ENCODE measurements at regions not wholly inside any gene's neighbourhood (a gene's known extent, or its start where the extent isn't known, plus 50 kb on each side); places are given as distances from the start of the nearest gene placed in this dataset.

DNA sequence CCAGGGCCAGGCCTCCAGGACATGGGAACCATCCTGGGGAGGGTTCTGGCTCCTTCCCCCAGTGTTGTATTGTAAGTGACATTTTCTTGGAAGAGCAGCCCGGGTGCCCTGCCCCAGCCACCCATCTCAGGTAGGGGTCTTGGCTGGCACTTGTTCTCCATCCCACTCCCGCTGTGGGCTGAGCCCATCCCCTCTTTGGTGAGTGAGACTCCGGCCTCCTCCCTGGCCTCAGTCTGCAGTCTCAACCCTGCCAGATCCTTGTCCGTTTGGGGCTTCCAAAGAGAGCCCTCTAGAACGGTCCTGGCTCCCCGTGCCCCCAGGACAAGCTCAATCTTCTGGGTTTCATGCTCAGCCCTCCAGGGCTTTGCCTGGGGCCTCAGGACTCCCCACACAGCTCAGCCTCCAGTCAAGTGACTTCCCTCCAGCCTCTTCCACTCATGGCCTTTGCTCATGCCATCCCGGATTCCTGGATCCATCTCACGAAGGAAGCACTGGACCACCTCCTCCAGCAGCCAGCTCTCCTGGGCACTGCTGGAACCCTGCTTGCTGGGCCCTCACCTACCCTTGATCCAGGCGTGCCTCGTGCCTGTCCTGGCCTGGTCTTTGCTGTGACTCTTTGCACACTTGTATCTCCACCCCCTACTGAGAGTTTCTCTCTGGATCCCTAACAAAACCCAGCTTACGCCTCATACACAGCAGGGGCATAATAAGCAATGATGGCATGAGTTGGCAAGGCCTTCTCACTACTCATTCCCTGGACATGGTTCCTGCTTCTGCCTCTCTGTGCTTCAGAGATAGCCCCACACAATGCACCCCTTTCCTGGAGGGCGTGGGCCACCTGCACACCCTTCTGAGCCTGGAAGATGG is 297.4 kb upstream of the RTL1 start:
- H3K4me3 Mint-ChIP-seq = no peak overlapping the region
- ChIA-PET CTCF (no interaction called here), POLR2A (no interaction called here)
- peaks cover 11% of the 10 kb centered on the region for H3K9me3 Mint-ChIP-seq
- intact Hi-C loops (cut with micrococcal nuclease) = no loop called here
- H3K27ac Mint-ChIP-seq = no peak overlapping the region
- no peaks in the 10 kb centered on the region for H3K36me3 Mint-ChIP-seq (ENCODE audit: low read depth)
- ATAC-seq (no peak), DNase-seq (no peak)
- no peaks in the 10 kb centered on the region for H3K4me1 Mint-ChIP-seq (ENCODE audit: low read depth)
- TF ChIP-seq CTCF (IDR thresholded peaks at IDR 0.05) = no peak
- H3K27me3 Mint-ChIP-seq = no peaks in the 10 kb centered on the region

DNA sequence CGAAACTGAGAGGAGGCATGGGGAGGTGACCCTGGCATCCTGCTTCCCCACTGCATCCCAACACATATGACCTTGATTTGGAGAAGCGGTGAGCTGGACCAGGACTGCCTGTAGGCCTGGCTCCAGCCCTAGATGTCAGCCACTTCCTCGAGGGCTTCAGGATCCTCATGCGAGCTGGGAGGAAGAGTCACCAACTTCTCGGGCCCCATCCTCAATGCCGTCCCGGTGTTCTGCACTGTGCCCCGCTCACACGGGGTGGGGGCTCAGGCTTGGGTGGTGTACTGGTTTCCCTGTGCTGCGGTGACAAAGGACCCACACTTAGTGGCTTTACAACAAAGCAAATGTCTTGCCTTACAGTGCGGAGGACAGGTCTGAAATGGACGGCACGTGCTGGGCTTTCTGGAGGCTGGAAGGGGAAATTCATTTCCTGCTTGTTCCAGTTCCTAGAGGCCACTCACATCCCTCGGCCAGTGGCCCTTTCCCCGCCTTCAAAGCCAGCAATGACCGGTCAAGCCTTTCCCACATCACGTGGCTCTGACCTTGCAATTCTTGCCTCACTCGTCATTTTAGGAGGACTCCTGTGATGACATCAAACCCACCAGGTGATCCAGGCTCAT is 298.1 kb upstream of the RTL1 start:
- intact Hi-C loops (cut with micrococcal nuclease) = no loop called here
- Mint-ChIP-seq H3K4me1 (ENCODE audit: low read depth) (no peaks in the 10 kb centered on the region), H3K27me3 (no peaks in the 10 kb centered on the region), H3K36me3 (ENCODE audit: low read depth) (no peaks in the 10 kb centered on the region), H3K9me3 (peaks cover 17% of the 10 kb centered on the region), H3K27ac (no peak overlapping the region), H3K4me3 (no peak overlapping the region)
- DNase-seq (no peak), ATAC-seq (no peak)
- POLR2A ChIA-PET = no interaction called here
- no peak for TF ChIP-seq CTCF (IDR thresholded peaks at IDR 0.05)
- CTCF ChIA-PET = no interaction called here

DNA sequence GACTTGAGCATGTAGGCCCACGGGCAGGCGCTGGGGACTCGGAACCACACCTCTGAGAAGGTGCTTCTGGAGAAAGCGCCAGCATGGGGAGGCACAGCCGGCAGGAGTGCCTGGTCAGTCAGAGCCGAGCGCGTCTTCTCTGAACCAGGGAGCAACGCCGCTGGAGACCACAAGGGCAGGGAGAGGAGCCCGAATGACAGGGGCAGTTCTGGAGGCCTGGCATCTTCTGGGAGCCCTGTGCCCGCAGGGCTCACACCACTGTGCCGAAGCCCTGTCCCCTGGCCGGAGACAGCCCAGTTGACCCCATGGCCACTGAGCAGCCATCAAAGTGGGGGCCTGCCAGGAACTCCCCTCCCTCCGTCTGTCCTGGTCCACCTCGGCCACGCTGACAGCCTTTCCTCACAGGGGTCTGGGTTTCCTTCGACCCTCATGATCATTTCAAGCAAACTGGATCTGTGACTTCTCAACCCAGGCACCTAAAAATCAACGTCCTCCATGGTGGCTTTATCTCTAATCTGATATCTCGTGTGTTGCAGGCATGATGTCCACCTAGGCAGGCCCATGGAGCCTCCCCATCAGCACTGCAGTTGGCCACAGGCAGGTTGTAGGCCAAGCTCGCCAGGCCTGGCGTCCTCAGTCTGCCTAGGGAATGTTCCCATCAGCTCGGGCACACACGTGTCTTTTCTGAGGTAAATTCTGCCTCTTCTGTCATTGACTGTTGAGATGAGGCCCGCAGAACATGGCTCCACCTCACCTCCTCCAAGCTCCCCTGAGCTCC is 299.3 kb upstream of the RTL1 start:
- DNase-seq (no peak), ATAC-seq (no peak)
- Mint-ChIP-seq H3K27ac (no peak overlapping the region), H3K36me3 (ENCODE audit: low read depth) (no peaks in the 10 kb centered on the region), H3K4me3 (no peak overlapping the region), H3K4me1 (ENCODE audit: low read depth) (no peaks in the 10 kb centered on the region), H3K9me3 (peaks cover 23% of the 10 kb centered on the region), H3K27me3 (no peaks in the 10 kb centered on the region)
- ChIA-PET CTCF (no interaction called here), POLR2A (no interaction called here)
- no peak for TF ChIP-seq CTCF (IDR thresholded peaks at IDR 0.05)
- intact Hi-C loops (cut with micrococcal nuclease) = no loop called here

DNA sequence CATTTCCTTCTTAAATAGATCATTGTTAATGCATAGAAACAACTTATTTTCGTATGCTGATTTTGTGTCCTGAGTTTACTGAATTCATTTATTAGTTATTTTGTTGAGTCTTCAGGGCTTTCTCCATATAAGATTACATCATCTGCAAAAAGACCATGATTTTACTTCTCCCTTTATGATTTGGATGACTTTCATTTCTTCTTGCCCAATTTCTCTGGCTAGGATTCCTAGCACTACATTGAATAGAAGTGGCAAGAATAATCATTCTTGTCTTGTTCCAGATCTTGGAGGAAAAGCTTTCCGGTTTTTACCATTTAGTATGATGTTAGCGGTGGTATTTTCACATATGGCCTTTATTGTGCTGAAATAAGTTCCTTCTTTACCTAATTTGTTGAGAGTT is 303.0 kb upstream of the RTL1 start:
- H3K27ac Mint-ChIP-seq = no peak overlapping the region
- POLR2A ChIA-PET = no interaction called here
- no peak for ATAC-seq
- H3K36me3 Mint-ChIP-seq (ENCODE audit: low read depth) = peaks cover 4% of the 10 kb centered on the region
- H3K27me3 Mint-ChIP-seq = no peaks in the 10 kb centered on the region
- intact Hi-C loops (cut with micrococcal nuclease) = no loop called here
- no peaks in the 10 kb centered on the region for H3K4me1 Mint-ChIP-seq (ENCODE audit: low read depth)
- H3K4me3 Mint-ChIP-seq = no peak overlapping the region
- CTCF ChIA-PET = no interaction called here
- H3K9me3 Mint-ChIP-seq = peaks cover 38% of the 10 kb centered on the region
- no peak for TF ChIP-seq CTCF (IDR thresholded peaks at IDR 0.05)
- DNase-seq = no peak

GRCh38 chr14:101207041-101207440 is 303.5 kb upstream of the RTL1 start:
- Mint-ChIP-seq H3K36me3 (ENCODE audit: low read depth) (peaks cover 4% of the 10 kb centered on the region), H3K9me3 (peaks cover 41% of the 10 kb centered on the region), H3K27ac (no peak overlapping the region), H3K4me3 (no peak overlapping the region), H3K27me3 (no peaks in the 10 kb centered on the region), H3K4me1 (ENCODE audit: low read depth) (no peaks in the 10 kb centered on the region)
- no peak for ATAC-seq
- POLR2A ChIA-PET = no interaction called here
- CTCF ChIA-PET = no interaction called here
- no peak for DNase-seq
- intact Hi-C loops (cut with micrococcal nuclease) = no loop called here
- TF ChIP-seq CTCF (IDR thresholded peaks at IDR 0.05) = no peak
